SK-N-SH (cell line): ENCODE measurements at regions not wholly inside any gene's neighbourhood (a gene's known extent, or its start where the extent isn't known, plus 50 kb on each side); places are given as distances from the start of the nearest gene placed in this dataset.

Experiments
- CTCF ChIA-PET: fragments of 300-600, 350-600 bp; formaldehyde crosslinking; extraction: SDS; loops from one replicate; lab custom pipeline; 2021; lab: Yijun Ruan, JAX
- POLR2A ChIA-PET: fragments of 350-600 bp; sonication (Branson Sonifier 250); formaldehyde crosslinking; extraction: SDS; loops from one replicate; lab custom pipeline; 2020; ENCODE audit warnings: antibody characterized with exemption, inconsistent platforms; lab: Yijun Ruan, JAX
- DNase-seq: peaks from one replicate; pipeline ENCODE4 v3.0.0; 2012
- H2AFZ ChIP-seq: fragments of 200-600 bp; sonication (generic); 2 replicates; pipeline ENCODE4 v1.8.1; 2016; ENCODE audit warnings: antibody characterized with exemption, mild to moderate bottlenecking, low read depth
- H3F3A ChIP-seq: fragments of 200-600 bp; sonication (generic); replicated peaks from 2 replicates; pipeline ENCODE3; 2016; ENCODE audit warnings: antibody characterized with exemption, mild to moderate bottlenecking; ENCODE audit not compliant: insufficient read depth
- H3K27ac ChIP-seq, 2 experiments: fragments of 200-500 bp in 1 of 2; fragments of 200-600 bp in 1 of 2; sonication (Bioruptor generic) in 1 of 2; sonication (generic), shearing (Covaris generic) in 1 of 2; 2 replicates each; pipeline versions ENCODE4 v1.5.1 to v1.6.1; 2014 to 2016; ENCODE audit warnings: low read depth in 2 of 2, inconsistent platforms in 1 of 2, low read length in 1 of 2, mild to moderate bottlenecking in 1 of 2, mixed read lengths in 1 of 2
- H3K27me3 ChIP-seq: fragments of 200-600 bp; sonication (generic), shearing (Covaris generic); 2 replicates; pipeline ENCODE4 v1.6.1; 2016; ENCODE audit warnings: mixed run types; ENCODE audit not compliant: insufficient read depth
- H3K36me3 ChIP-seq, 2 experiments: fragments of 200-500 bp in 1 of 2; fragments of 200-600 bp in 1 of 2; sonication (Bioruptor generic) in 1 of 2; sonication (generic) in 1 of 2; replicated peaks in 1 of 2; 2 replicates each; pipeline versions ENCODE3 to v1.5.1; 2014 to 2016; ENCODE audit warnings: low read length in 1 of 2, mild to moderate bottlenecking in 1 of 2; ENCODE audit not compliant: insufficient read depth in 2 of 2, control insufficient read depth in 1 of 2
- H3K4me1 ChIP-seq, 2 experiments: fragments of 200-500 bp in 1 of 2; fragments of 200-600 bp in 1 of 2; sonication (Bioruptor generic) in 1 of 2; sonication (generic), shearing (Covaris generic) in 1 of 2; 2 replicates each; pipeline versions ENCODE4 v1.5.1 to v1.6.1; 2014 to 2016; ENCODE audit warnings: low read depth in 1 of 2, low read length in 1 of 2, mixed run types in 1 of 2; ENCODE audit not compliant: insufficient read depth in 2 of 2, control insufficient read depth in 1 of 2
- H3K4me2 ChIP-seq: fragments of 200-600 bp; sonication (generic), shearing (Covaris generic); 2 replicates; pipeline ENCODE4 v1.6.1; 2017; ENCODE audit warnings: mixed run types
- H3K4me3 ChIP-seq, 2 experiments: fragments of 200-500 bp in 1 of 2; fragments of 200-600 bp in 1 of 2; sonication (Bioruptor generic) in 1 of 2; sonication (generic), shearing (Covaris generic) in 1 of 2; 2 replicates each; pipeline versions ENCODE4 v1.5.1 to v1.8.1; 2014 to 2016; ENCODE audit warnings: low read depth in 2 of 2, inconsistent platforms in 1 of 2, low read length in 1 of 2, mild to moderate bottlenecking in 1 of 2, mixed read lengths in 1 of 2, moderate library complexity in 1 of 2
- H3K79me2 ChIP-seq: fragments of 200-600 bp; sonication (generic); 2 replicates; pipeline ENCODE4 v1.8.1; 2017; ENCODE audit warnings: mild to moderate bottlenecking; ENCODE audit not compliant: insufficient read depth
- H3K9ac ChIP-seq: fragments of 200-600 bp; sonication (generic); 2 replicates; pipeline ENCODE4 v1.6.1; 2017; ENCODE audit warnings: mixed run types
- H3K9me2 ChIP-seq: fragments of 200-600 bp; sonication (generic); 2 replicates; pipeline ENCODE4 v1.6.1; 2017; ENCODE audit warnings: mixed run types
- H3K9me3 ChIP-seq: fragments of 200-600 bp; sonication (generic); 2 replicates; pipeline ENCODE4 v1.6.1; 2017; ENCODE audit warnings: mixed run types, mild to moderate bottlenecking, moderate library complexity
- H4K20me1 ChIP-seq: fragments of 200-600 bp; sonication (generic); 2 replicates; pipeline ENCODE4 v1.6.1; 2017; ENCODE audit warnings: mild to moderate bottlenecking, mixed run types; ENCODE audit not compliant: insufficient read depth
- CHD2 ChIP-seq: fragments of 150-350 bp; IDR thresholded peaks from 2 replicates; pipeline ENCODE4 v1.6.1; 2018; ENCODE audit warnings: low read length; ENCODE audit not compliant: partially characterized antibody
- EP300 ChIP-seq, 2 experiments: IDR thresholded peaks; 2 replicates each; pipeline versions ENCODE4 v1.4.0 to v1.6.1; 2012; ENCODE audit warnings: borderline replicate concordance in 1 of 2, low read depth in 1 of 2, low read length in 1 of 2
- FOSL2 ChIP-seq: IDR thresholded peaks from 2 replicates; pipeline ENCODE4 v1.4.0; 2012; ENCODE audit warnings: low read depth, mild to moderate bottlenecking, moderate library complexity, borderline replicate concordance
- GATA2 ChIP-seq: sonication (generic); formaldehyde crosslinking; IDR thresholded peaks from 2 replicates; pipeline ENCODE4 v1.5.0; 2020; ENCODE audit warnings: mild to moderate bottlenecking, missing genetic modification reagents
- JUND ChIP-seq: IDR thresholded peaks from 2 replicates; pipeline ENCODE4 v1.4.0; 2012
- NFIC ChIP-seq: IDR thresholded peaks from 2 replicates; pipeline ENCODE4 v1.4.0; 2012; ENCODE audit warnings: borderline replicate concordance
- REST ChIP-seq: IDR thresholded peaks from 2 replicates; pipeline ENCODE4 v1.6.1; 2012; ENCODE audit warnings: mild to moderate bottlenecking, low read depth, low read length, moderate library complexity
- SIN3A ChIP-seq: IDR thresholded peaks from 2 replicates; pipeline ENCODE4 v1.6.1; 2012; ENCODE audit warnings: low read depth, mild to moderate bottlenecking, low read length, moderate library complexity, borderline replicate concordance
- SMC3 ChIP-seq: IDR thresholded peaks from 2 replicates; pipeline ENCODE4 v1.6.1; 2012; ENCODE audit warnings: low read depth, low read length, improper control_type of control experiment
- TAF1 ChIP-seq: IDR thresholded peaks from 2 replicates; pipeline ENCODE4 v1.6.1; 2012; ENCODE audit warnings: low read depth, mild to moderate bottlenecking, low read length, moderate library complexity, borderline replicate concordance
- TEAD4 ChIP-seq: IDR thresholded peaks from 2 replicates; pipeline ENCODE4 v1.4.0; 2012; ENCODE audit warnings: mild to moderate bottlenecking, borderline replicate concordance; ENCODE audit not compliant: insufficient read depth
- WGBS: methylation state at CpG from one replicate; pipeline ENCODE4 v1.1.6; 2017; ENCODE audit warnings: low lambda C conversion rate; 5-methylcytosine and 5-hydroxymethylcytosine counted together
- TF ChIP-seq, protein P1 (sequence below): IDR thresholded peaks from 2 replicates; pipeline ENCODE4 v1.4.0; 2012; ENCODE audit warnings: low read depth

GRCh38 chr9:38185647-38186403 lies 116.8 kb upstream of the SHB start:
- WGBS: 50% methylated on average over 6 of the region's 6 CpGs
- Histone ChIP-seq H3K4me1 (peaks cover 0 to 2% of the 10 kb centered on the region in 2 experiments; a peak in 1 of 4 replicates), H3K9ac (no peak overlapping the region), H4K20me1 (no peaks in the 10 kb centered on the region), H3K27ac (no peak overlapping the region), H3K4me3 (no peak overlapping the region), H3K36me3 (no peaks in the 10 kb centered on the region), H3K79me2 (no peaks in the 10 kb centered on the region), H3K9me3 (no peaks in the 10 kb centered on the region), H3K4me2 (no peak overlapping the region), H3K27me3 (no peaks in the 10 kb centered on the region; the same call in 1 of the 2 replicates), H2AFZ (no peak overlapping the region), H3K9me2 (no peaks in the 10 kb centered on the region), H3F3A (no peaks in the 10 kb centered on the region)
- no peak for TF ChIP-seq TEAD4
- no peak for TF ChIP-seq EP300 (IDR thresholded peaks at IDR 0.05; ENCODE audit: borderline replicate concordance in 1 of 2, low read depth in 1 of 2, low read length in 1 of 2)
- no peak for TF ChIP-seq SIN3A
- TF ChIP-seq CHD2: no peak
- TF ChIP-seq, protein P1, sequence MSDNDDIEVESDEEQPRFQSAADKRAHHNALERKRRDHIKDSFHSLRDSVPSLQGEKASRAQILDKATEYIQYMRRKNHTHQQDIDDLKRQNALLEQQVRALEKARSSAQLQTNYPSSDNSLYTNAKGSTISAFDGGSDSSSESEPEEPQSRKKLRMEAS: no peak
- TF ChIP-seq JUND: no peak
- no peak for TF ChIP-seq SMC3
- TF ChIP-seq TAF1: no peak
- DNase-seq: no peak
- ChIA-PET CTCF (interaction anchor here (1.7 kb wide), 1 partner anchor 31 kb away, joined by 5 read pairs; no protein-coding TSS in a partner anchor), POLR2A (no interaction called here)

DNA sequence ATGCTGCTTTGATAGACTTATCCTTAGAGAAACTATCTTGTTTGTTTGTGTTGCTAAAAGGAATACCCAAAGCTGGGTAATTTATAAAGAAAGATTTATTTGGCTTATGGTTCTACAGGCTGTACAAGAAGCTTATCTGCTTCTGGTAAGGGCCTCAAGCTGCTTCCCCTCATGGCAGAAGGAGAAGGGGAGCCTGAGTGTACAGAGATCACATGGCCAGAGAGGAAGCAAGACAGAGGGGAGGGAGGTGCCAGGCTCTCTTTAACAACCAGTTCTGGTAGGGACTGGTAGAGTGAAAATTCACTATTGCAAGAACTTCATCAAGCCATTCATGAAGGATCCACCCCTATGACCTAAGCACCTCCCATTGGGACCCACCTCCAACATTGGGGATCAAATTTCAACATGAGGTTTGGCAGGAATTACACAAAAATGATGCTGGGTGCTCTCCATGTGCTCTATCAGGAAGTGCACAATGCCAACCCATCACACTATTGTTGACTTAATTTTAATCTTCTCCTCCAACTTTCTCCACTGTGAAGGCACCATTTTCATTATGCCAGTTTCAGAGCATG lies 115.1 kb upstream of the SHB start:
- Histone ChIP-seq H3K9me3 (no peaks in the 10 kb centered on the region), H3K79me2 (no peaks in the 10 kb centered on the region), H3K4me2 (no peak overlapping the region), H3K4me1 (peaks cover 0 to 2% of the 10 kb centered on the region in 2 experiments; a peak in 1 of 4 replicates), H3K36me3 (no peaks in the 10 kb centered on the region), H3K27ac (no peak overlapping the region), H4K20me1 (no peaks in the 10 kb centered on the region), H2AFZ (no peak overlapping the region), H3F3A (no peaks in the 10 kb centered on the region), H3K9ac (no peak overlapping the region)
- CTCF ChIA-PET: no interaction called here
- no peak for DNase-seq
- POLR2A ChIA-PET: no interaction called here
- TF ChIP-seq GATA2 (CRISPR knock-in tag) (no peak), FOSL2 (no peak), NFIC (no peak), REST (no peak)
- TF ChIP-seq, all 33 proteins: peak for 0
- Histone ChIP-seq H3K27me3 (no peaks in the 10 kb centered on the region; the same call in 1 of the 2 replicates), H3K9me2 (no peaks in the 10 kb centered on the region), H3K4me3 (no peak overlapping the region)
